ELR (cell line): ENCODE measurements at regions not wholly inside any gene's neighbourhood (a gene's known extent, or its start where the extent isn't known, plus 50 kb on each side); places are given as distances from the start of the nearest gene placed in this dataset.

ENCODE experiments used
- DNase-seq: peaks from one replicate; pipeline ENCODE4 v3.0.0-alpha.2; 2015; ENCODE audit warnings: low read depth

GRCh38 chr1:162966613-162967012 is 102.5 kb upstream of the RGS4 start:
- DNase-seq = no peak

- no peak for DNase-seq
Observed at GRCh38 chr1:162964901-162965300, 103.9 kb upstream of the CCDC190 start.

- peak; percentile 32 for DNase-seq
Observed at GRCh38 chr1:162956922-162957321, 95.9 kb upstream of the CCDC190 start.

- DNase-seq = peak; percentile 28
Observed at GRCh38 chr1:162954824-162955223, 93.8 kb upstream of the CCDC190 start.

- DNase-seq = no peak
Observed at GRCh38 chr1:162952956-162953355, 92.0 kb upstream of the CCDC190 start.

- peak; percentile 14 for DNase-seq
Observed at GRCh38 chr1:162951553-162952315, 90.8 kb upstream of the CCDC190 start.

GRCh38 chr1:162950187-162950586 is 89.2 kb upstream of the CCDC190 start:
- no peak for DNase-seq

GRCh38 chr1:162946701-162947100 is 85.7 kb upstream of the CCDC190 start:
- DNase-seq = no peak

GRCh38 chr1:162944974-162945674 is 84.1 kb upstream of the CCDC190 start:
- DNase-seq = peak; percentile 44

GRCh38 chr1:162943622-162944021 is 82.6 kb upstream of the CCDC190 start:
- no peak for DNase-seq

GRCh38 chr1:162942916-162943559 is 82.1 kb upstream of the CCDC190 start:
- no peak for DNase-seq

- no peak for DNase-seq
Observed at GRCh38 chr1:162941024-162941423, 80.0 kb upstream of the CCDC190 start.

- no peak for DNase-seq
Observed at GRCh38 chr1:162939035-162939434, 78.1 kb upstream of the CCDC190 start.

GRCh38 chr1:162937716-162938395 is 76.9 kb upstream of the CCDC190 start:
- DNase-seq = no peak

- no peak for DNase-seq
Observed at GRCh38 chr1:162930976-162931560, 70.1 kb upstream of the CCDC190 start.

- DNase-seq = no peak
Observed at GRCh38 chr1:162930532-162930931, 69.6 kb upstream of the CCDC190 start.

GRCh38 chr1:162929177-162929576 is 68.2 kb upstream of the CCDC190 start:
- no peak for DNase-seq

GRCh38 chr1:162928141-162928540 is 67.2 kb upstream of the CCDC190 start:
- DNase-seq = no peak

GRCh38 chr1:162927421-162927820 is 66.4 kb upstream of the CCDC190 start:
- DNase-seq = no peak

GRCh38 chr1:162926906-162927305 is 65.9 kb upstream of the CCDC190 start:
- DNase-seq = no peak

- DNase-seq = no peak
Observed at GRCh38 chr1:162924179-162924578, 63.2 kb upstream of the CCDC190 start.

- no peak for DNase-seq
Observed at GRCh38 chr1:162922201-162922600, 61.2 kb upstream of the CCDC190 start.
